Fibroblast of skin of right quadriceps (primary cell): ENCODE measurements at regions not wholly inside any gene's neighbourhood (a gene's known extent, or its start where the extent isn't known, plus 50 kb on each side); places are given as distances from the start of the nearest gene placed in this dataset.
"Not testable (repeated sequence)": the region's sequence is repeated elsewhere in the genome, so short reads cannot be mapped to it uniquely, and the experiment has no call there.

Source experiments
- DNase-seq: peaks from one replicate; pipeline ENCODE4 v3.0.0-alpha.2; 2013

- no peak for DNase-seq
Measured at GRCh38 chr1:58936973-58937372, 153.1 kb upstream of the JUN start.

GRCh38 chr1:58939146-58939545, 155.3 kb upstream of the JUN start:
- DNase-seq, result no peak

GRCh38 chr1:58939666-58940370, 156.0 kb upstream of the JUN start:
- DNase-seq, result no peak

- no peak for DNase-seq
Measured at GRCh38 chr1:58941471-58942289, 157.8 kb upstream of the JUN start.

- DNase-seq, result no peak
Measured at GRCh38 chr1:58942759-58943191, 158.9 kb upstream of the JUN start.

GRCh38 chr1:58943776-58944175, 159.9 kb upstream of the JUN start:
- no peak for DNase-seq

GRCh38 chr1:58944439-58944838, 160.6 kb upstream of the JUN start:
- no peak for DNase-seq

GRCh38 chr1:58946390-58946789, 162.5 kb upstream of the JUN start:
- DNase-seq, result no peak

GRCh38 chr1:58948671-58949070, 164.8 kb upstream of the JUN start:
- DNase-seq, result no peak

GRCh38 chr1:58949551-58950220, 165.8 kb upstream of the JUN start:
- no peak for DNase-seq

- no peak for DNase-seq
Measured at GRCh38 chr1:58950897-58951296, 167.1 kb upstream of the JUN start.

- DNase-seq, result not testable (repeated sequence)
Measured at GRCh38 chr1:58953951-58954350, 170.1 kb upstream of the JUN start.

GRCh38 chr1:58963287-58963686, 179.4 kb upstream of the JUN start:
- not testable (repeated sequence) for DNase-seq

- no peak for DNase-seq
Measured at GRCh38 chr1:58964428-58964827, 180.6 kb upstream of the JUN start.

GRCh38 chr1:58964880-58965279, 181.0 kb upstream of the JUN start:
- peak; percentile 17 for DNase-seq

GRCh38 chr1:58966103-58966916, 182.5 kb upstream of the JUN start:
- DNase-seq, result no peak

- DNase-seq, result no peak
Measured at GRCh38 chr1:58966917-58967740, 183.3 kb upstream of the JUN start.

- peak; percentile 46 for DNase-seq
Measured at GRCh38 chr1:58968360-58968952, 184.6 kb upstream of the JUN start.

GRCh38 chr1:58969176-58969575, 185.3 kb upstream of the JUN start:
- not testable (repeated sequence) for DNase-seq

GRCh38 chr1:58971629-58972140, 187.8 kb upstream of the JUN start:
- no peak for DNase-seq

- DNase-seq, result no peak
Measured at GRCh38 chr1:58975888-58976287, 192.0 kb upstream of the JUN start.
